Urothelium cell line (cell line): ENCODE measurements at regions not wholly inside any gene's neighbourhood (a gene's known extent, or its start where the extent isn't known, plus 50 kb on each side); places are given as distances from the start of the nearest gene placed in this dataset.

Experiments used
- DNase-seq: peaks from one replicate; pipeline ENCODE4 v3.0.0; 2011; ENCODE audit warnings: low spot score, mixed read lengths
- FAIRE-seq: peaks from 2 replicates; lab custom pipeline; 2011; peaks lifted over from hg19 to GRCh38; lab: Jason Lieb, UNC

DNA sequence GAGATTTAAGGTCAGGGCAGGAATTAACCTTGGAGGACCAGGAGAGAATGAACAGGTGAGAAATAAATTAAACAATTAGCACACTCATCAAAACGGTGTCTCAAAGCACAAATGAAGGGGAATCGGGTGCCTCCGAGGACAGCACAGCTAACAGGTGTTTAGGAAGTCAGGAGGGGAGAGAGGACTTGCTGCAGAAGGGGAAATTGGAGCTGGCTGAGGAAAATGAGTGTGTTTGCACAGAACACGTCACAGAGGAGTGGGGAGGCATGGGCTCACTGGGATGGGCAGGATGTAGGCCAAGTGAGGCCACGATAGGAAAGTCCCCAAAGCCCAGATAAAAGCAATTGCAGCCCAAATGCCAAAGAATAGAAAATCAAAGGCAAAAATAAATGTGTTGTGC is 121.7 kb downstream of the ZNF664 start:
- FAIRE-seq: no peak
- DNase-seq: no peak

GRCh38 chr12:124096109-124096508 is 123.1 kb downstream of the ZNF664 start:
- FAIRE-seq (no peak), DNase-seq (no peak)

DNA sequence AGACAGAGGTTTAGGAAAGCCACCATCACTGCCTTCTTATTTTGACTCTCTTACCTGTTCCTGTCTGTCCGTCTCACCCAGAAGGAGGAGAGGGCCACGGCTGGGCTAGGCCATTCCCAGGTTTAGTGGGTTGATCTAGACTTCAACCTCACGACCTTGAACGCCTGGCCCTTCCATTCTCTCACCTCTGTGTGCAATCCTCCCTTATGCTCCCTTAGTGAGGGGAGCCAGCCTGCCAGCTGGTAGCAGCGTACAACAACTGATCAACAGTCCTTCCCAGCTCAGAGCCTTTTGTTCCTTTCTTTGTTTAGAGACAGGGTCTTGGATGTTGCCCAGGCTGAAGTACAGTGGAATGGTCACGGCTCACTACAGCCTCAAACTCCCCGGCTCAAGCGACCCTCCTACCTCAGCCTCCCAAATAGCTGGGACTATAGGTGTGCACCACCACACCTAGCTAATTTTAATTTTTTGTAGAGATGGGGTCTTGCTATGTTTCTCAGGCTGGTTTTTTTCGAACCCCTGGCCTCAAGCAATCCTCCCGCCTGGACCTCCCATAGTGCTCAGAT is 123.9 kb downstream of the ZNF664 start:
- DNase-seq (no peak), FAIRE-seq (no peak)

DNA sequence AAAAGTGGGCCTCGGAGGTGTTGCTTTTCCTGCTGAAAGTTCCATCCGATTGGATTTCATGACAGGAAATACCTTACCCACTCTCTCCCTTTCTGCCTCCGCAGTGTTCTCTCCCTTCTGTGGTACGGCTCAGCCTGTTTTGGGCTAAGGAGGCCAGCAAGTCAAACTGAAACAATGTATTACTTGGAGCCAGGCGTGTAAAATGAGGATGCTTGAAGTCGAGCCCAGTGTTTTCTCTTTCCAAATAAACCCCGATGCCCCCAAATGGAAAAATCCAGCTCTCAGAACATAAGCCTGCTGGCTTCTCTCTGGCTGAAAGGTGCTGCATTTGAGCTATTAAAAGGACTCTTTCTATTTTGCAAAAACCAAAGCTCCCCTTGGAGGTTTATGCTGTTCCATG is 124.7 kb downstream of the ZNF664 start:
- DNase-seq: no peak
- no peak for FAIRE-seq

DNA sequence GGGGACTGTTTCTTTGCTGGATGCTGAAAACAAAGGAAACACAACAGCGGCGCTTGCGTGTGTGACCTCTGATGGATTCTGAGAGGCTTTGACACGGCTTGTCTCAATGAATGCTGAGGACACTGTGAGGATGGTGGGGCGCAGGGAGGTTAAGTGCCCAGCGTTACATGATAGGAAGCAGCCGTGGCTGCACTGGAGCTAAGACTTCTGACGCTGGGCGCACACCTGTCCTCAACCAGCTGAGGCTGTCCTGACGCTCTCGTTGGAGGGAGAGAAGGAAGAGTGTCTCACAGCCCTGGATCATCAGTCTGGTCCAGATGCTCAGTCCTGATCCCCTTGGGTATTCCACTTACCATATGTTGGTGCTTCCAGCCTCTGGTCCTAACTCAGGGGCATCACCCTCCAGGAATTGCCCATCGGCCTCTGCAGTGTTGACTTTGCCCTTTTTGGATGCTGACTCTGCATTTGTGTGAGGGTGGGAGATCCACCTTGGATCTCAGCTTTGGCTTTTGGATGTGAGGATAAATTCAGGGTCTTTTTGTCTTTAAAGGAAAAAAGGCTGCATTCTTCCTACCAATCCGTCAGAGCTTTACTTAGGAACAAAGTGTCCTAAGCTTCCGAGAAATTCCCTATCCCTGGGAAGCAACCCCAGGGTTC is 125.2 kb downstream of the ZNF664 start:
- no peak for FAIRE-seq
- DNase-seq: no peak

GRCh38 chr12:124098887-124099286 is 125.9 kb downstream of the ZNF664 start:
- FAIRE-seq: no peak

DNA sequence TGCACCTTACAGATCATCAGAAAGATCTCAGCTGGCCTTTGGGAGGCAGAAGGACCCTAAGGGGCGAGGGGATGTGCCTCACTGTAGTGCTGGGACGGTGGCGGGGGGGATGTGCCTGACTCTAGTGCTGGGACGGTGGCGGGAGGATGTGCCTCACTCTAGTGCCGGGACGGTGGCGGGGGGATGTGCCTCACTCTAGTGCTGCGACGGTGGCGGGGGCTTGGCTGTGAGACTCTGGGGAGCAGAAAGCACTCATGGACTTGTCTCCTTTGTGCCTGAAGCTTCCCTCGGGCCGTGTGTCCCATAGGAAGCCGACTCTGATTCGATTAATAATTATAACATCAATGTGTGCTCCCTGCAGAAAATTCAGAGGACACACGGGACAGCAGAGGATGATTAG is 126.6 kb downstream of the ZNF664 start:
- no peak for FAIRE-seq

More at GRCh38 chr12:124098887-124099286, 125.9 kb downstream of the ZNF664 start:
- DNase-seq: no peak

GRCh38 chr12:124100572-124101178 is 127.7 kb downstream of the ZNF664 start:
- DNase-seq: no peak
- FAIRE-seq: no peak

More for the DNA sequence above, 126.6 kb downstream of the ZNF664 start:
- no peak for DNase-seq

DNA sequence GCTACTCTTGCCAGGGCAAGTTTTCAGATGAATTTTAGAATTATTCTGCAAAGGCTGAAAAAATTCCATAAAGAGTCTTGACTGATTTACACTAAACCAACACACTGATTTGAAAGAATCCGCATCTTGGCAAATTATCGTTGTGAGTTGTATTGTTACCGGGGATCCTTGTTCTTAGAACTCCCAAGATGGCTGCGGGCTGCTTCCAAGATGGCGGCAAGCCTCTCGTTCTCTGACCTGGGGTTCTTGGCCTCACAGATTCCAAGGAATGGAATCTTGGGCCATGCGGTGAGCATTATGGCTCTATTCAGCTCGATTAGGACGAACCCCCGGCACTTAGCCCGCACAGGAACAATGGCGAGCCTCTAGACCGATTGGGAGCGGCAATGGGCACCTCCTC is 132.5 kb downstream of the ZNF664 start:
- FAIRE-seq: no peak

GRCh38 chr12:124107351-124107750 is 134.3 kb downstream of the ZNF664 start:
- FAIRE-seq (no peak), DNase-seq (no peak)

More for the DNA sequence above, 132.5 kb downstream of the ZNF664 start:
- DNase-seq: no peak

DNA sequence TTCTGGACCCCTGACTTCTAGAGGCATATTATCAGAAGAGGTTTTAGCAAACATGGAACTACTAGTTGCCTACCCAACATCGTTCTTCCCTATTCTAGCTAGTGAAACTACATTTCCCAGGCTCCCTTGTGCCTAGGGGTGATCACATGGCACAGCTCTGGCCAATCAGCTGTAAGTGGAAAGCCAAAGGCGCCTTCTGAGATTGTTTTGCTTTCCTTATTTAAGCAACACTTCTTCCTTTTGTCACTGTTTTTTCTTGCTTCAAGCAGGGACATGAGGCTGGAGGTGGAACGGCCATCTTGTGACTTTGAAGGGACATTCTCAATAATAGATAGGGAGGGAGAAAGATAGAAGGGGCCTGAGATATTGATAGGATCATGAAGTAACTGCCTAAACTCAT is 136.7 kb downstream of the ZNF664 start:
- FAIRE-seq (no peak), DNase-seq (peak; percentile 61)

GRCh38 chr12:124110372-124110883 is 137.4 kb downstream of the ZNF664 start:
- no peak for DNase-seq
- no peak for FAIRE-seq

DNA sequence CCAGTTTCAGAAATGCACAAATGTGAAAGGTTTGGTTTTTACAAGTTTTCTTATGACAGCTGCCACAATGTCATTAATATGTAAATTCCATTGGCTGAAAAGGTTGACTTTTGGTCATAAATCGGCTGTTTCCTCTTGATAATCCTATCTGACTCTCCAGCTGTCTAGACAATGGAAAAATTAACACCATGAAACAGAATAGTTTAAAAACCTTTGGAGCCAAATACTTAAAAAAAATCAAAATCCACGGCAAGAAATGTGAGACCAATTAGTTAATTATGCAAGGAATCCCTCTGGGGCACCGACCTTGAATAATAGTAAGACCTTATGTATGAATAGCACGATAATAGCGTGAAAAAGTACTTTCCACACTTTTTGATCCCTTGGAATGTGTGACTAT is 138.0 kb downstream of the ZNF664 start:
- FAIRE-seq (no peak), DNase-seq (no peak)

- no peak for FAIRE-seq
Observed at GRCh38 chr12:124114316-124114715, 141.3 kb downstream of the ZNF664 start.

GRCh38 chr12:124115496-124115895 is 142.5 kb downstream of the ZNF664 start:
- FAIRE-seq: no peak
- no peak for DNase-seq

More at GRCh38 chr12:124114316-124114715, 141.3 kb downstream of the ZNF664 start:
- DNase-seq: no peak

- FAIRE-seq (no peak), DNase-seq (no peak)
Observed at GRCh38 chr12:124115976-124116690, 143.1 kb downstream of the ZNF664 start.

GRCh38 chr12:124120739-124121138 is 147.7 kb downstream of the ZNF664 start:
- FAIRE-seq: no peak
- DNase-seq: no peak

DNA sequence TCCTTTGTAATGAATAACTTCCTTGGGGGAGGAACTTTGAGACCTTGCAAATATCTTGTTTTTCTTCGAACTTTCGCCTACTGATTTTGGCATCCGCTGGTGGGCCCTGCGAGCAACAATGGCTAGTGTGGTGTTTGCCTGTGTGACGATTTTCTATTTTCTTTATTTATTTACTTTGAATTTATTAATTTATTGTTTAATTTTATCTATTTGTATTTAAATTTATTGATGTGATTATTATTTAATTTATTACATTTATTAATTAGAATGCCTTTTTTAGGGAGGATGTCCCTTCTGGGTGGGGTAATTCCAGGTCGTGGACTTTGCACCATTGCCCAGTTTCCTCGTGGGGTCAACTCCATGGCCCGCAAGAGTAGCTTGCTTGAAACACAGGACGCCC is 149.7 kb downstream of the ZNF664 start:
- DNase-seq (no peak), FAIRE-seq (no peak)

- no peak for FAIRE-seq
- DNase-seq: no peak
Observed at GRCh38 chr12:124123296-124124000, 150.4 kb downstream of the ZNF664 start.

GRCh38 chr12:124125203-124125871 is 152.3 kb downstream of the ZNF664 start:
- FAIRE-seq (no peak), DNase-seq (peak; percentile 24)
